HepG2 (cell line): ENCODE measurements at regions not wholly inside any gene's neighbourhood (a gene's known extent, or its start where the extent isn't known, plus 50 kb on each side); places are given as distances from the start of the nearest gene placed in this dataset.

Experiments used
- ATAC-seq: fragments of 200-7000 bp; cut with Tn5 transposase; 3 replicates; pipeline ENCODE4 v1.9.1; 2020; ENCODE audit warnings: mild to moderate bottlenecking, moderate library complexity
- BruUV-seq: library from RNA; stranded (reverse); fragments of 400-500 nt; replicated peaks from 2 replicates; lab custom pipeline; 2021; lab: Mats Ljungman, UMichigan
- CTCF ChIA-PET: fragments of 300-600 bp; formaldehyde crosslinking; extraction: SDS; loops from one replicate; lab custom pipeline; 2021; ENCODE audit warnings: low total read pairs, inconsistent platforms, low intra/inter-chr PET ratio; lab: Yijun Ruan, JAX
- POLR2A ChIA-PET: fragments of 350-600 bp; sonication (Branson Sonifier 250); formaldehyde crosslinking; loops from one replicate; lab custom pipeline; 2020; ENCODE audit warnings: antibody characterized with exemption, inconsistent platforms; lab: Yijun Ruan, JAX
- DNase-seq: peaks from one replicate; pipeline ENCODE4 v3.0.0-alpha.2; 2015; ENCODE audit warnings: low spot score
- FAIRE-seq: peaks from 3 replicates; lab custom pipeline; 2011; peaks lifted over from hg19 to GRCh38; lab: Jason Lieb, UNC
- H2AFZ ChIP-seq: one replicate; pipeline ENCODE4 v1.6.1; 2011; ENCODE audit warnings: low read length, inconsistent platforms
- H3K27ac ChIP-seq: fragments of 300-600 bp; 3 replicates; pipeline ENCODE4 v1.8.0; 2011; ENCODE audit warnings: mixed run types, mild to moderate bottlenecking, mixed read lengths, low read length, inconsistent platforms; ENCODE audit not compliant: insufficient read depth; ENCODE audit errors: extremely low read length
- H3K27me3 ChIP-seq, 2 experiments: fragments of 200-600 bp in 1 of 2; 2 replicates in 1 of 2; 3 replicates in 1 of 2; pipeline versions ENCODE4 v1.6.0 to v1.8.0; 2011; ENCODE audit warnings: low read length in 2 of 2, mild to moderate bottlenecking in 2 of 2, moderate library complexity in 2 of 2, inconsistent platforms in 1 of 2; ENCODE audit not compliant: insufficient read depth in 2 of 2, control insufficient read depth in 1 of 2
- H3K36me3 ChIP-seq, 2 experiments: fragments of 200-600 bp in 1 of 2; replicated peaks in 1 of 2; 2 replicates in 1 of 2; 3 replicates in 1 of 2; pipeline versions ENCODE4 v1.5.1 to v1.8.0; 2011; ENCODE audit warnings: low read length in 2 of 2, inconsistent platforms in 1 of 2; ENCODE audit not compliant: insufficient read depth in 2 of 2, control insufficient read depth in 1 of 2
- H3K4me1 ChIP-seq: 2 replicates; pipeline ENCODE4 v1.5.1; 2012; ENCODE audit warnings: low read length, inconsistent platforms; ENCODE audit not compliant: insufficient read depth
- H3K4me2 ChIP-seq: 2 replicates; pipeline ENCODE4 v1.6.0; 2011; ENCODE audit warnings: low read depth, low read length, inconsistent platforms
- H3K4me3 ChIP-seq, 3 experiments: fragments of 200-600 bp in 1 of 3; sonication (generic), shearing (Covaris generic) in 1 of 3; replicated peaks in 1 of 3; 2 replicates each; pipeline ENCODE4 v1.5.1; 2011 to 2016; ENCODE audit warnings: low read length in 3 of 3, inconsistent platforms in 2 of 3, low read depth in 2 of 3, mild to moderate bottlenecking in 2 of 3, control low read depth in 1 of 3, mixed read lengths in 1 of 3; ENCODE audit not compliant: insufficient read depth in 1 of 3
- H3K79me2 ChIP-seq: one replicate; pipeline ENCODE4 v1.6.1; 2011; ENCODE audit warnings: low read length, inconsistent platforms; ENCODE audit not compliant: insufficient read depth
- H3K9ac ChIP-seq: 2 replicates; pipeline ENCODE4 v1.6.0; 2011; ENCODE audit warnings: mild to moderate bottlenecking, low read depth, low read length, inconsistent platforms; ENCODE audit not compliant: insufficient read depth
- H3K9me3 ChIP-seq: 2 replicates; pipeline ENCODE4 v1.5.1; 2012; ENCODE audit warnings: mild to moderate bottlenecking, low read length
- H4K20me1 ChIP-seq: 2 replicates; pipeline ENCODE4 v1.6.0; 2011; ENCODE audit warnings: inconsistent platforms, mild to moderate bottlenecking, low read length, moderate library complexity; ENCODE audit not compliant: insufficient read depth
- CTCF ChIP-seq: sonication (generic); formaldehyde crosslinking; IDR thresholded peaks from 2 replicates; pipeline ENCODE4 v1.5.0; 2020; ENCODE audit warnings: mild to moderate bottlenecking, missing genetic modification reagents, moderate library complexity
- DPF2 ChIP-seq: sonication (generic); formaldehyde crosslinking; IDR thresholded peaks from 2 replicates; pipeline ENCODE4 v1.4.0; 2020; ENCODE audit warnings: mild to moderate bottlenecking, low read depth, missing genetic modification reagents, borderline replicate concordance
- ESRRA ChIP-seq: sonication (generic); formaldehyde crosslinking; IDR thresholded peaks from 2 replicates; pipeline ENCODE4 v1.5.1; 2020; ENCODE audit warnings: mild to moderate bottlenecking, low read depth, missing genetic modification reagents
- GATAD1 ChIP-seq: IDR thresholded peaks from 2 replicates; pipeline ENCODE4 v1.6.1; 2016; ENCODE audit warnings: missing genetic modification reagents, missing compliant biosample characterization
- HDAC1 ChIP-seq: sonication (generic); formaldehyde crosslinking; IDR thresholded peaks from 2 replicates; pipeline ENCODE4 v1.5.1; 2020; ENCODE audit warnings: mild to moderate bottlenecking, missing genetic modification reagents
- IKZF5 ChIP-seq: IDR thresholded peaks from 2 replicates; pipeline ENCODE4 v1.6.1; 2018; ENCODE audit warnings: missing genetic modification reagents, mild to moderate bottlenecking, missing compliant biosample characterization
- MIXL1 ChIP-seq: IDR thresholded peaks from 2 replicates; pipeline ENCODE4 v1.6.1; 2016
- PHF8 ChIP-seq: sonication (generic); formaldehyde crosslinking; IDR thresholded peaks from 2 replicates; pipeline ENCODE4 v1.5.0; 2020; ENCODE audit warnings: missing genetic modification reagents
- RBFOX2 ChIP-seq: fragments of 200-400 bp; formaldehyde crosslinking; IDR thresholded peaks from 2 replicates; pipeline ENCODE4 v1.6.1; 2017; ENCODE audit warnings: low read depth, mild to moderate bottlenecking, low read length
- SMC3 ChIP-seq: IDR thresholded peaks from 2 replicates; pipeline ENCODE4 v1.6.1; 2011; ENCODE audit warnings: low read length, improper control_type of control experiment
- TBX3 ChIP-seq: fragments of 450-650 bp; IDR thresholded peaks from 2 replicates; pipeline ENCODE4 v1.6.1; 2017; ENCODE audit warnings: antibody characterized with exemption, mild to moderate bottlenecking, inconsistent platforms, borderline replicate concordance
- ZBTB21 ChIP-seq: sonication (generic); formaldehyde crosslinking; IDR thresholded peaks from 2 replicates; pipeline ENCODE4 v1.4.0; 2020; ENCODE audit warnings: missing genetic modification reagents
- ZMAT5 ChIP-seq: sonication (generic); formaldehyde crosslinking; IDR thresholded peaks from 2 replicates; pipeline ENCODE4 v1.5.0; 2020; ENCODE audit warnings: mild to moderate bottlenecking, low read depth, missing genetic modification reagents, borderline replicate concordance
- ZNF224 ChIP-seq: sonication (generic); formaldehyde crosslinking; IDR thresholded peaks from 2 replicates; pipeline ENCODE4 v1.5.0; 2020; ENCODE audit warnings: mild to moderate bottlenecking, missing genetic modification reagents
- ZNF441 ChIP-seq: sonication (generic); formaldehyde crosslinking; IDR thresholded peaks from 2 replicates; pipeline ENCODE4 v1.7.0; 2021; ENCODE audit warnings: missing genetic modification reagents, borderline replicate concordance
- ZNF510 ChIP-seq: sonication (generic); formaldehyde crosslinking; IDR thresholded peaks from 2 replicates; pipeline ENCODE4 v1.4.0; 2020; ENCODE audit warnings: low read depth, mild to moderate bottlenecking, missing genetic modification reagents
- WGBS: methylation state at CpG from one replicate; pipeline ENCODE4 v1.1.6; 2017; ENCODE audit warnings: low lambda C conversion rate; 5-methylcytosine and 5-hydroxymethylcytosine counted together
- in situ Hi-C: cut with HindIII; loops from 2 replicates; pipeline ENCODE4 v1.10.0; 2017; ENCODE audit warnings: low pct_unique_long_range_greater_than_20kb; ENCODE audit not compliant: extremely low pct_ligation_motif_present
- intact Hi-C: fragments of 100-400 bp; cut with micrococcal nuclease; formaldehyde crosslinking; loops from one replicate; pipeline ENCODE4 v1.10.0; 2022; ENCODE audit not compliant: unreplicated experiment

GRCh38 chr13:39259371-39260140 is 221.3 kb downstream of the NHLRC3 start:
- Histone ChIP-seq H2AFZ (no peak overlapping the region), H3K9me3 (no peaks in the 10 kb centered on the region), H3K79me2 (no peaks in the 10 kb centered on the region), H4K20me1 (no peaks in the 10 kb centered on the region), H3K36me3 (no peaks in the 10 kb centered on the region), H3K4me1 (no peaks in the 10 kb centered on the region), H3K27ac (no peak overlapping the region), H3K9ac (no peak overlapping the region), H3K4me3 (no peak overlapping the region), H3K4me2 (no peak overlapping the region), H3K27me3 (no peaks in the 10 kb centered on the region)
- intact Hi-C loops: loop anchor here (5.0 kb wide), 2 partner anchors 112 to 1563 kb away; no protein-coding TSS in a partner anchor
- no TSS peak for BruUV-seq
- no peak for TF ChIP-seq ZMAT5 (CRISPR knock-in tag)
- no peak for TF ChIP-seq ZBTB21 (CRISPR knock-in tag)
- FAIRE-seq (no peak), ATAC-seq (no peak), DNase-seq (no peak)
- in situ Hi-C loops: loop anchor here (25.0 kb wide), 1 partner anchor 353 kb away; the partner anchor contains the start of gene LHFPL6
- ChIA-PET POLR2A (no interaction called here), CTCF (no interaction called here)
- no CpG with 5 or more reads among the region's 2 CpGs for WGBS

DNA sequence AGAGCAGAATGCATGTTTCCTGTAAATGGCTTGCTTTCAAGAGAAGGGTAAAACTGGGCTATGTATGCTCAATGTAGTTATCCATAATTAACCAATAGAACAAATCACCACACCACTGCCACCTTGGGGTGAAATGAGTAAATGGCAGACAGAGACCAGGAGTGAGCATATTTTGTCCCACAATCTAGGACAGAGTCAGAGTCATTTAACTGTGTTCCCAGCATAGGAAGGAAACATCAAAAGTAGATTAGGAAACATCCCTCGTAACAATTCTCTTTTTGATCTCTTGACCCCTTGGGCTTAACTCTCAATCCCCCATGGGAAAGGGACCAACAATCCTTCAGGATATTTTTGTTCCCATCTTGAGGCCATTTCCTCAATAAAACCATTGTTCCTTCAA is 224.8 kb downstream of the NHLRC3 start:
- DNase-seq (peak; percentile 23), ATAC-seq (peak; percentile 89), FAIRE-seq (peak; percentile 72)
- intact Hi-C loops (loop anchor here (1.0 to 5.0 kb wide), 3 partner anchors 116 to 1559 kb away; no protein-coding TSS in a partner anchor), in situ Hi-C loops (loop anchor here (25.0 kb wide), 1 partner anchor 349 kb away; the partner anchor contains the start of gene LHFPL6)
- Histone ChIP-seq H3K4me2 (no peak overlapping the region), H3K4me3 (no peak overlapping the region), H3K4me1 (no peaks in the 10 kb centered on the region), H3K36me3 (no peaks in the 10 kb centered on the region), H2AFZ (no peak overlapping the region), H4K20me1 (no peaks in the 10 kb centered on the region), H3K9ac (no peak overlapping the region), H3K27me3 (no peaks in the 10 kb centered on the region), H3K79me2 (no peaks in the 10 kb centered on the region), H3K27ac (no peak overlapping the region), H3K9me3 (no peaks in the 10 kb centered on the region)
- WGBS: 0% methylated on average over 1 of the region's 1 CpG
- ChIA-PET POLR2A (no interaction called here), CTCF (no interaction called here)
- no TSS peak for BruUV-seq
- TF ChIP-seq IKZF5 (CRISPR knock-in tag) (no peak), SMC3 (peak; percentile 16; the same call in 1 of the 2 replicates), ZNF224 (CRISPR knock-in tag) (no peak), ESRRA (no peak), RBFOX2 (no peak), DPF2 (CRISPR knock-in tag) (no peak), MIXL1 (CRISPR knock-in tag) (0 out of 2 replicates have a peak, but pooled peaks have one; percentile 21), ZNF441 (CRISPR knock-in tag) (no peak), CTCF (peak; percentile 60), GATAD1 (CRISPR knock-in tag) (no peak), TBX3 (no peak), PHF8 (CRISPR knock-in tag) (no peak), HDAC1 (CRISPR knock-in tag) (no peak), ZNF510 (CRISPR knock-in tag) (no peak)
